ENCODE measurements at regions not wholly inside any gene's neighbourhood (a gene's known extent, or its start where the extent isn't known, plus 50 kb on each side); places are given as distances from the start of the nearest gene placed in this dataset.

GRCh38 chr10:130542761-130543160 lies 406.6 kb downstream of the GLRX3 start:
- DNase-seq: no peak

GRCh38 chr10:130543794-130544193 lies 407.6 kb downstream of the GLRX3 start:
- no peak for DNase-seq

GRCh38 chr10:130545122-130545521 lies 408.9 kb downstream of the GLRX3 start:
- DNase-seq: no peak

- peak in 1 of 2 experiments; percentile 8 for DNase-seq
Measured at GRCh38 chr10:130545697-130546096, 409.5 kb downstream of the GLRX3 start.

GRCh38 chr10:130546841-130547240 lies 410.6 kb downstream of the GLRX3 start:
- DNase-seq: no peak

GRCh38 chr10:130547368-130547767 lies 411.2 kb downstream of the GLRX3 start:
- DNase-seq: peak in 1 of 2 experiments; percentile 19

- DNase-seq: no peak
Measured at GRCh38 chr10:130550952-130551674, 414.9 kb downstream of the GLRX3 start.

GRCh38 chr10:130551676-130552075 lies 415.5 kb downstream of the GLRX3 start:
- DNase-seq: no peak

GRCh38 chr10:130553826-130554225 lies 417.6 kb downstream of the GLRX3 start:
- peak in 1 of 2 experiments; percentile 2 for DNase-seq

- no peak for DNase-seq
Measured at GRCh38 chr10:130554701-130555410, 418.7 kb downstream of the GLRX3 start.

GRCh38 chr10:130555411-130555750 lies 419.2 kb downstream of the GLRX3 start:
- no peak for DNase-seq

GRCh38 chr10:130557181-130557845 lies 421.1 kb downstream of the GLRX3 start:
- no peak for DNase-seq

- no peak for DNase-seq
Measured at GRCh38 chr10:130558746-130559546, 422.8 kb downstream of the GLRX3 start.

GRCh38 chr10:130559547-130559880 lies 423.3 kb downstream of the GLRX3 start:
- no peak for DNase-seq

GRCh38 chr10:130560116-130560515 lies 423.9 kb downstream of the GLRX3 start:
- DNase-seq: no peak

- DNase-seq: no peak
Measured at GRCh38 chr10:130560573-130560972, 424.4 kb downstream of the GLRX3 start.

- DNase-seq: no peak
Measured at GRCh38 chr10:130561681-130562080, 425.5 kb downstream of the GLRX3 start.

GRCh38 chr10:130567011-130567410 lies 430.8 kb downstream of the GLRX3 start:
- no peak for DNase-seq

GRCh38 chr10:130567436-130567835 lies 431.2 kb downstream of the GLRX3 start:
- no peak for DNase-seq

GRCh38 chr10:130568246-130568645 lies 432.1 kb downstream of the GLRX3 start:
- DNase-seq: no peak

- DNase-seq: no peak
Measured at GRCh38 chr10:130570074-130570473, 433.9 kb downstream of the GLRX3 start.

GRCh38 chr10:130571674-130572073 lies 435.5 kb downstream of the GLRX3 start:
- no peak for DNase-seq

- no peak for DNase-seq
Measured at GRCh38 chr10:130573446-130573845, 437.3 kb downstream of the GLRX3 start.

Data from NCI-H526 (cell line).